Medulla oblongata (tissue), 1 donor: ENCODE measurements at regions not wholly inside any gene's neighbourhood (a gene's known extent, or its start where the extent isn't known, plus 50 kb on each side); places are given as distances from the start of the nearest gene placed in this dataset.

ENCODE experiments used
- DNase-seq: peaks from one replicate; pipeline ENCODE4 v3.0.0-alpha.2; 2015; ENCODE audit errors: extremely low spot score

GRCh38 chr16:85424260-85425073, 188.7 kb upstream of the GSE1 start:
- no peak for DNase-seq

- DNase-seq: no peak
These were observed 188.0 kb upstream of the GSE1 start for GRCh38 chr16:85425074-85425662.

- DNase-seq: no peak
These were observed 186.3 kb upstream of the GSE1 start for GRCh38 chr16:85426806-85427205.

GRCh38 chr16:85428168-85428898, 184.8 kb upstream of the GSE1 start:
- no peak for DNase-seq

GRCh38 chr16:85428899-85429775, 184.0 kb upstream of the GSE1 start:
- no peak for DNase-seq

GRCh38 chr16:85429776-85430522, 183.2 kb upstream of the GSE1 start:
- no peak for DNase-seq

- no peak for DNase-seq
These were observed 182.3 kb upstream of the GSE1 start for GRCh38 chr16:85430523-85431421.

- DNase-seq: no peak
These were observed 181.5 kb upstream of the GSE1 start for GRCh38 chr16:85431431-85432124.

GRCh38 chr16:85432606-85433005, 180.5 kb upstream of the GSE1 start:
- DNase-seq: no peak

- DNase-seq: no peak
These were observed 179.6 kb upstream of the GSE1 start for GRCh38 chr16:85433477-85433876.

GRCh38 chr16:85435286-85435685, 177.8 kb upstream of the GSE1 start:
- DNase-seq: no peak

- no peak for DNase-seq
These were observed 177.4 kb upstream of the GSE1 start for GRCh38 chr16:85435700-85436099.

- DNase-seq: no peak
These were observed 176.9 kb upstream of the GSE1 start for GRCh38 chr16:85436207-85436606.

- no peak for DNase-seq
These were observed 176.4 kb upstream of the GSE1 start for GRCh38 chr16:85436636-85437165.

GRCh38 chr16:85437166-85438052, 175.7 kb upstream of the GSE1 start:
- no peak for DNase-seq

- no peak for DNase-seq
These were observed 174.0 kb upstream of the GSE1 start for GRCh38 chr16:85438981-85439685.

GRCh38 chr16:85440744-85441143, 172.4 kb upstream of the GSE1 start:
- DNase-seq: no peak
